ENCODE measurements at regions not wholly inside any gene's neighbourhood (a gene's known extent, or its start where the extent isn't known, plus 50 kb on each side); places are given as distances from the start of the nearest gene placed in this dataset.

DNA sequence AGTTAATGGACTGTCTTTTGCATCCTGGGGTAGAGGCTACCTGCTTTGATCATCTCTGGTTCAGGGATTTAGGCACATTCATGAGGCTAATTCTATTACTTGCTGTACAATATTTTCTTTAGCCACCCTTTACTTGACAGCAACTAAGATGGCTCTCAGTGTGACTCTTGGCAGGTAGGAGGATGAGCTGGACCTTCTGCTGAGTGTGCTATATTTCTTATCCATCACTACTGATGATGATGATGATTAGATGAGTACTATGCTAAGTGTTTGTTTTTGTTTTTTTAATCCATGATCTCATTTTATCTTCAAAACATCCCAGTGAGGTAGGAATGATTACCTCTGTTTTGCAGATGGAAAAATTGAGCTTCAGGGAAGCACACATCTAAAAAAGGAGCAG lies 152.8 kb upstream of the WSCD2 start:
- H3K4me1 ChIP-seq (ENCODE audit: control insufficient read depth in 4 of 4, insufficient read depth in 4 of 4, low read length in 3 of 4): no peaks in the 10 kb centered on the region
- H3K9ac ChIP-seq (ENCODE audit: low read depth in 1 of 2, low read length in 2 of 2): no peak overlapping the region
- no peaks in the 10 kb centered on the region for H3K36me3 ChIP-seq (ENCODE audit: control insufficient read depth in 4 of 4, insufficient read depth in 3 of 4, low read depth in 1 of 4, low read length in 3 of 4)
- no peak for DNase-seq (ENCODE audit: low spot score)
- no peaks in the 10 kb centered on the region for H3K27me3 ChIP-seq (ENCODE audit: control insufficient read depth in 4 of 4, insufficient read depth in 4 of 4, low read length in 3 of 4)
- no peak overlapping the region for H3K4me3 ChIP-seq (ENCODE audit: low read depth in 1 of 3, low read length in 3 of 3)
- no peak overlapping the region for H3K27ac ChIP-seq (ENCODE audit: low read depth in 1 of 2, low read length in 2 of 2)
- TF ChIP-seq YY1 (IDR thresholded peaks at IDR 0.05) (no peak), FOXA1 (IDR thresholded peaks at IDR 0.05) (no peak), RAD21 (IDR thresholded peaks at IDR 0.05) (no peak), FOXA2 (IDR thresholded peaks at IDR 0.05) (no peak), RXRA (IDR thresholded peaks at IDR 0.05) (no peak), TAF1 (conservative IDR thresholded peaks at IDR 0.05) (no peak), JUND (IDR thresholded peaks at IDR 0.05) (no peak), EGR1 (IDR thresholded peaks at IDR 0.05; ENCODE audit: low read depth in 2 of 2) (no peak)
- peaks cover 0 to 3% (median 2%) of the 10 kb centered on the region in 4 donors for H3K9me3 ChIP-seq (ENCODE audit: control insufficient read depth in 4 of 4, low read length in 3 of 4)

DNA sequence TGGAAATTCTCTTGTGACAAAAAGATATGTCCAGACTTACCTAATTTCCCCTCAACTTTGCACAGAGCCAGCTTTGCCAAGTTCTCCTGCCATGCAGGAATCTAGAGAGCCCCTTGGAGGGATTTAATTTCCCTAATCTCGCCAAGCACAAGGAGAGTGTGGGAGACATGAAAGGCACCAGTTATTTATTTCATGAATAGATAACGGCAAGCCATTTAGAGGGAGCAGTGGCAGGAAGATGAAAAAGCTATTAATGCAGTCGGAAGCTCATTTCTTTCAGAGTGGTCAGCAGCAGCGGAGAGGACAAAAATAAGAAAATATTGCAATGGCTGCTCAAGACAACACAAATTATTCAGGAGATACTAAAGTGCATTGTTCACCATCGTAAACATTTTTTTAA lies 150.9 kb upstream of the WSCD2 start:
- Histone ChIP-seq H3K27me3 (ENCODE audit: control insufficient read depth in 4 of 4, insufficient read depth in 4 of 4, low read length in 3 of 4) (no peaks in the 10 kb centered on the region), H3K4me1 (ENCODE audit: control insufficient read depth in 4 of 4, insufficient read depth in 4 of 4, low read length in 3 of 4) (no peaks in the 10 kb centered on the region), H3K9me3 (ENCODE audit: control insufficient read depth in 4 of 4, low read length in 3 of 4) (peaks cover 0 to 3% (median 2%) of the 10 kb centered on the region in 4 donors), H3K27ac (ENCODE audit: low read depth in 1 of 2, low read length in 2 of 2) (no peak overlapping the region), H3K4me3 (ENCODE audit: low read depth in 1 of 3, low read length in 3 of 3) (no peak overlapping the region), H3K9ac (ENCODE audit: low read depth in 1 of 2, low read length in 2 of 2) (no peak overlapping the region), H3K36me3 (ENCODE audit: control insufficient read depth in 4 of 4, insufficient read depth in 3 of 4, low read depth in 1 of 4, low read length in 3 of 4) (no peaks in the 10 kb centered on the region)
- DNase-seq (ENCODE audit: low spot score): no peak
- 62% methylated on average over 5 of the region's 5 CpGs for WGBS
- TF ChIP-seq JUND (IDR thresholded peaks at IDR 0.05) (no peak), YY1 (IDR thresholded peaks at IDR 0.05) (no peak), RXRA (IDR thresholded peaks at IDR 0.05) (no peak), HNF4G (IDR thresholded peaks at IDR 0.05) (no peak), NR2F2 (IDR thresholded peaks at IDR 0.05) (no peak), TAF1 (conservative IDR thresholded peaks at IDR 0.05) (no peak), FOXA2 (IDR thresholded peaks at IDR 0.05) (no peak), SP1 (IDR thresholded peaks at IDR 0.05) (no peak), FOXA1 (IDR thresholded peaks at IDR 0.05) (no peak), EGR1 (IDR thresholded peaks at IDR 0.05; ENCODE audit: low read depth in 2 of 2) (no peak), RAD21 (IDR thresholded peaks at IDR 0.05) (no peak), GABPA (IDR thresholded peaks at IDR 0.05 in 1 of 2, conservative IDR thresholded peaks at IDR 0.05 in 1 of 2) (no peak), HNF4A (conservative IDR thresholded peaks at IDR 0.05) (no peak)
- TF ChIP-seq, protein P1, sequence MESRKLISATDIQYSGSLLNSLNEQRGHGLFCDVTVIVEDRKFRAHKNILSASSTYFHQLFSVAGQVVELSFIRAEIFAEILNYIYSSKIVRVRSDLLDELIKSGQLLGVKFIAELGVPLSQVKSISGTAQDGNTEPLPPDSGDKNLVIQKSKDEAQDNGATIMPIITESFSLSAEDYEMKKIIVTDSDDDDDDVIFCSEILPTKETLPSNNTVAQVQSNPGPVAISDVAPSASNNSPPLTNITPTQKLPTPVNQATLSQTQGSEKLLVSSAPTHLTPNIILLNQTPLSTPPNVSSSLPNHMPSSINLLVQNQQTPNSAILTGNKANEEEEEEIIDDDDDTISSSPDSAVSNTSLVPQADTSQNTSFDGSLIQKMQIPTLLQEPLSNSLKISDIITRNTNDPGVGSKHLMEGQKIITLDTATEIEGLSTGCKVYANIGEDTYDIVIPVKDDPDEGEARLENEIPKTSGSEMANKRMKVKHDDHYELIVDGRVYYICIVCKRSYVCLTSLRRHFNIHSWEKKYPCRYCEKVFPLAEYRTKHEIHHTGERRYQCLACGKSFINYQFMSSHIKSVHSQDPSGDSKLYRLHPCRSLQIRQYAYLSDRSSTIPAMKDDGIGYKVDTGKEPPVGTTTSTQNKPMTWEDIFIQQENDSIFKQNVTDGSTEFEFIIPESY (IDR thresholded peaks at IDR 0.05): no peak
- TF ChIP-seq, protein P2, sequence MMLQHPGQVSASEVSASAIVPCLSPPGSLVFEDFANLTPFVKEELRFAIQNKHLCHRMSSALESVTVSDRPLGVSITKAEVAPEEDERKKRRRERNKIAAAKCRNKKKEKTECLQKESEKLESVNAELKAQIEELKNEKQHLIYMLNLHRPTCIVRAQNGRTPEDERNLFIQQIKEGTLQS (IDR thresholded peaks at IDR 0.05): no peak
- TF ChIP-seq, protein P3, sequence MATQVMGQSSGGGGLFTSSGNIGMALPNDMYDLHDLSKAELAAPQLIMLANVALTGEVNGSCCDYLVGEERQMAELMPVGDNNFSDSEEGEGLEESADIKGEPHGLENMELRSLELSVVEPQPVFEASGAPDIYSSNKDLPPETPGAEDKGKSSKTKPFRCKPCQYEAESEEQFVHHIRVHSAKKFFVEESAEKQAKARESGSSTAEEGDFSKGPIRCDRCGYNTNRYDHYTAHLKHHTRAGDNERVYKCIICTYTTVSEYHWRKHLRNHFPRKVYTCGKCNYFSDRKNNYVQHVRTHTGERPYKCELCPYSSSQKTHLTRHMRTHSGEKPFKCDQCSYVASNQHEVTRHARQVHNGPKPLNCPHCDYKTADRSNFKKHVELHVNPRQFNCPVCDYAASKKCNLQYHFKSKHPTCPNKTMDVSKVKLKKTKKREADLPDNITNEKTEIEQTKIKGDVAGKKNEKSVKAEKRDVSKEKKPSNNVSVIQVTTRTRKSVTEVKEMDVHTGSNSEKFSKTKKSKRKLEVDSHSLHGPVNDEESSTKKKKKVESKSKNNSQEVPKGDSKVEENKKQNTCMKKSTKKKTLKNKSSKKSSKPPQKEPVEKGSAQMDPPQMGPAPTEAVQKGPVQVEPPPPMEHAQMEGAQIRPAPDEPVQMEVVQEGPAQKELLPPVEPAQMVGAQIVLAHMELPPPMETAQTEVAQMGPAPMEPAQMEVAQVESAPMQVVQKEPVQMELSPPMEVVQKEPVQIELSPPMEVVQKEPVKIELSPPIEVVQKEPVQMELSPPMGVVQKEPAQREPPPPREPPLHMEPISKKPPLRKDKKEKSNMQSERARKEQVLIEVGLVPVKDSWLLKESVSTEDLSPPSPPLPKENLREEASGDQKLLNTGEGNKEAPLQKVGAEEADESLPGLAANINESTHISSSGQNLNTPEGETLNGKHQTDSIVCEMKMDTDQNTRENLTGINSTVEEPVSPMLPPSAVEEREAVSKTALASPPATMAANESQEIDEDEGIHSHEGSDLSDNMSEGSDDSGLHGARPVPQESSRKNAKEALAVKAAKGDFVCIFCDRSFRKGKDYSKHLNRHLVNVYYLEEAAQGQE (IDR thresholded peaks at IDR 0.05): no peak
- TF ChIP-seq, protein P4, sequence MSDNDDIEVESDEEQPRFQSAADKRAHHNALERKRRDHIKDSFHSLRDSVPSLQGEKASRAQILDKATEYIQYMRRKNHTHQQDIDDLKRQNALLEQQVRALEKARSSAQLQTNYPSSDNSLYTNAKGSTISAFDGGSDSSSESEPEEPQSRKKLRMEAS (IDR thresholded peaks at IDR 0.05): no peak
- TF ChIP-seq, protein P5, sequence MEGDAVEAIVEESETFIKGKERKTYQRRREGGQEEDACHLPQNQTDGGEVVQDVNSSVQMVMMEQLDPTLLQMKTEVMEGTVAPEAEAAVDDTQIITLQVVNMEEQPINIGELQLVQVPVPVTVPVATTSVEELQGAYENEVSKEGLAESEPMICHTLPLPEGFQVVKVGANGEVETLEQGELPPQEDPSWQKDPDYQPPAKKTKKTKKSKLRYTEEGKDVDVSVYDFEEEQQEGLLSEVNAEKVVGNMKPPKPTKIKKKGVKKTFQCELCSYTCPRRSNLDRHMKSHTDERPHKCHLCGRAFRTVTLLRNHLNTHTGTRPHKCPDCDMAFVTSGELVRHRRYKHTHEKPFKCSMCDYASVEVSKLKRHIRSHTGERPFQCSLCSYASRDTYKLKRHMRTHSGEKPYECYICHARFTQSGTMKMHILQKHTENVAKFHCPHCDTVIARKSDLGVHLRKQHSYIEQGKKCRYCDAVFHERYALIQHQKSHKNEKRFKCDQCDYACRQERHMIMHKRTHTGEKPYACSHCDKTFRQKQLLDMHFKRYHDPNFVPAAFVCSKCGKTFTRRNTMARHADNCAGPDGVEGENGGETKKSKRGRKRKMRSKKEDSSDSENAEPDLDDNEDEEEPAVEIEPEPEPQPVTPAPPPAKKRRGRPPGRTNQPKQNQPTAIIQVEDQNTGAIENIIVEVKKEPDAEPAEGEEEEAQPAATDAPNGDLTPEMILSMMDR (IDR thresholded peaks at IDR 0.05; ENCODE audit: low read depth, low read length, missing input control): no peak
